ENCODE measurements at regions not wholly inside any gene's neighbourhood (a gene's known extent, or its start where the extent isn't known, plus 50 kb on each side); places are given as distances from the start of the nearest gene placed in this dataset.

DNA sequence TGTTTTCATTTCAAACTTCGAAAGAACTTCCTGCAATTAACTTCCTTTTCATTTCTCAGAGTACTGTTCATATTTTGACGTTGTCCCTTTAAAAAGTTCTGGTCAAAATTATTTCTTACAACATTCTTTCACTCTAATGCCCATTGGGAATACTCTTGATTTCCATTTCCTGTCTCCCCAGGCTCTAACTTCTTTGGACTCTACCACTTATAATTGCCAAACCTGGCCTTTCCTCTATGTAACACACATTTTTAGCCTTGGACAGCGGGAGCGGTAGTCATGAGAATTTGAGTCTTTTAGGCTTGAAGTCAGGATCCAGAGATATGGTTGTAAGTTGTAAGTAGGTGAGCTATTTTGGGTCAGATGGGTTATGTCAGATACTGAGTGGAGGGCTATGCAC, 163.5 kb upstream of the SPRY2 start:
- TF ChIP-seq, protein P1, sequence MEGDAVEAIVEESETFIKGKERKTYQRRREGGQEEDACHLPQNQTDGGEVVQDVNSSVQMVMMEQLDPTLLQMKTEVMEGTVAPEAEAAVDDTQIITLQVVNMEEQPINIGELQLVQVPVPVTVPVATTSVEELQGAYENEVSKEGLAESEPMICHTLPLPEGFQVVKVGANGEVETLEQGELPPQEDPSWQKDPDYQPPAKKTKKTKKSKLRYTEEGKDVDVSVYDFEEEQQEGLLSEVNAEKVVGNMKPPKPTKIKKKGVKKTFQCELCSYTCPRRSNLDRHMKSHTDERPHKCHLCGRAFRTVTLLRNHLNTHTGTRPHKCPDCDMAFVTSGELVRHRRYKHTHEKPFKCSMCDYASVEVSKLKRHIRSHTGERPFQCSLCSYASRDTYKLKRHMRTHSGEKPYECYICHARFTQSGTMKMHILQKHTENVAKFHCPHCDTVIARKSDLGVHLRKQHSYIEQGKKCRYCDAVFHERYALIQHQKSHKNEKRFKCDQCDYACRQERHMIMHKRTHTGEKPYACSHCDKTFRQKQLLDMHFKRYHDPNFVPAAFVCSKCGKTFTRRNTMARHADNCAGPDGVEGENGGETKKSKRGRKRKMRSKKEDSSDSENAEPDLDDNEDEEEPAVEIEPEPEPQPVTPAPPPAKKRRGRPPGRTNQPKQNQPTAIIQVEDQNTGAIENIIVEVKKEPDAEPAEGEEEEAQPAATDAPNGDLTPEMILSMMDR (IDR thresholded peaks at IDR 0.05): no peak
- TF ChIP-seq TFCP2L1 (CRISPR knock-in tag; IDR thresholded peaks at IDR 0.05): no peak
- TF ChIP-seq, protein P2, sequence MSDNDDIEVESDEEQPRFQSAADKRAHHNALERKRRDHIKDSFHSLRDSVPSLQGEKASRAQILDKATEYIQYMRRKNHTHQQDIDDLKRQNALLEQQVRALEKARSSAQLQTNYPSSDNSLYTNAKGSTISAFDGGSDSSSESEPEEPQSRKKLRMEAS (IDR thresholded peaks at IDR 0.05): no peak
- no peak for TF ChIP-seq EP300 (IDR thresholded peaks at IDR 0.05)
- TF ChIP-seq NR3C1 (IDR thresholded peaks at IDR 0.05): no peak
- TF ChIP-seq ZFP36 (IDR thresholded peaks at IDR 0.05; ENCODE audit: borderline replicate concordance, partially characterized antibody): no peak

All from A549 (cell line).